VCaP (cell line): ENCODE measurements at regions not wholly inside any gene's neighbourhood (a gene's known extent, or its start where the extent isn't known, plus 50 kb on each side); places are given as distances from the start of the nearest gene placed in this dataset.
"Not testable (repeated sequence)": the region's sequence is repeated elsewhere in the genome, so short reads cannot be mapped to it uniquely, and the experiment has no call there.

Experiments
- H3K27ac ChIP-seq: fragments of 450-650 bp; 2 replicates; pipeline ENCODE4 v1.5.1; 2017
- CTCF ChIP-seq: fragments of 450-650 bp; conservative IDR thresholded peaks from 2 replicates; pipeline ENCODE4 v1.5.1; 2017; ENCODE audit warnings: mild to moderate bottlenecking, moderate library complexity

GRCh38 chr6:115873901-115874300 lies 186.8 kb downstream of the FRK start:
- no peak overlapping the region for H3K27ac ChIP-seq
- TF ChIP-seq CTCF, result no peak

- no peak overlapping the region for H3K27ac ChIP-seq
- no peak for TF ChIP-seq CTCF
Observed at GRCh38 chr6:115870464-115870863, 190.2 kb downstream of the FRK start.

GRCh38 chr6:115865914-115866313 lies 194.8 kb downstream of the FRK start:
- TF ChIP-seq CTCF, result no peak
- no peak overlapping the region for H3K27ac ChIP-seq

GRCh38 chr6:115863211-115863610 lies 197.5 kb downstream of the FRK start:
- no peak overlapping the region for H3K27ac ChIP-seq
- TF ChIP-seq CTCF, result no peak

GRCh38 chr6:115861658-115862057 lies 199.0 kb downstream of the FRK start:
- not testable (repeated sequence) for H3K27ac ChIP-seq

- H3K27ac ChIP-seq, result not testable (repeated sequence)
Observed at GRCh38 chr6:115859577-115859976, 201.1 kb downstream of the FRK start.

- no peak overlapping the region for H3K27ac ChIP-seq
- TF ChIP-seq CTCF, result no peak
Observed at GRCh38 chr6:115854866-115855665, 205.6 kb downstream of the FRK start.

- TF ChIP-seq CTCF, result no peak
- no peak overlapping the region for H3K27ac ChIP-seq
Observed at GRCh38 chr6:115847671-115848070, 213.0 kb downstream of the FRK start.
